ENCODE measurements at regions not wholly inside any gene's neighbourhood (a gene's known extent, or its start where the extent isn't known, plus 50 kb on each side); places are given as distances from the start of the nearest gene placed in this dataset.

DNA sequence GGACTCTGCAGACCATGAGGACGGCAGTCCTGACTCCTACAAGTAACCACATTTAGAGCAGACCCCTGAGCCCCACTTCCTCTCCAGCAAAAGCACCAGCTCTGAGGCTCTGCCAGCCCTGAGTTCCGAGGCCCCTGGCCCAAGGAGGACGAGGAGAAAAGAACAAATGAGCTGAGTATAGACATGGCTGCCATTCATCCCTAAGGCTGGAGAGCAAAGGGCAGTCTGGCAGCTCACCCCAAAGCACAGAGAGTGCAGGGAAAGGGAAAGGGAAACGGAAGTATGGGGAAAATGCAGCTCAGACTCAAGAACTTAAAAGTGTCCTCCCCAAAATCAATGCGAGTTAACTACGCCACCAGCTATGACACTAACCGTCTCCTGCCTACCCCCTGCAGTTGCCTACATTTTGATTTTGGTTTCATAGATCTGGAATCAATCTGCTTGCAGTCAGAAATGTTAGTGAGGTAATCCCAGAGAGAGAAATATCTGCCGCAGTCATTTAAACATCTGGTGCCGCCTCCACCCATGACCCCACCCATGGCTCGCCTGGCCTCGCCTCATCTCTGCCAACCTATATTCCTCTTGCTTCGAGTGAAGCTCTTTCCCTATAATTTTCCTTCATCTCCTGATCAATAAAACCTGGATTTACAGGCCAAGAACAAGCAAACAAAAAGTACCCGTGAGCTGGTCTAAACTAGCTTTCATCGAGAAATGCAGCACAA is 49.6 kb upstream of the AFDN start:
- DNase-seq = peak; percentile 20
